ENCODE measurements at regions not wholly inside any gene's neighbourhood (a gene's known extent, or its start where the extent isn't known, plus 50 kb on each side); places are given as distances from the start of the nearest gene placed in this dataset.
"Not testable (repeated sequence)": the region's sequence is repeated elsewhere in the genome, so short reads cannot be mapped to it uniquely, and the experiment has no call there.

DNA sequence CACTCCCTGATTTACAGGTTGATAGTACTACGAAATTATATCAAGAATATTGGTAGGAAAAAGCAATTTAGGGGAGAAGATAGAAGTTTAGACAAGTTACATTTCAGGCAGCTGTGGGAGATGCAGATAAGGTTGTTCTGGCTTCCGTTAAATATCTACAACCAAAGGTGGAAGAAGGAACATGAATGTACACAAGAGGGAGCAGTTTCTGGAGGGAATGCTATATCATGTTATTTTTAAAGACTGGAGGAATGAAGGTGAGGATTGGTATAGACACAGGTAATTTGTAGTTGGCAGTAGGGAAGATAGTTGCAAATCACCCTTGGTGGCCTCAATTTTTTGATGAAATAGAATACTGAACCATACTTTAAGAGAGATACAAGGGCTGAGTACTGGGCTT is 187.3 kb upstream of the NMUR2 start:
- no peak overlapping the region for H3K27ac Mint-ChIP-seq
- no peaks in the 10 kb centered on the region for H3K27me3 Mint-ChIP-seq (ENCODE audit: low read depth, poor library complexity)
- DNase-seq = no peak
- H3K4me3 Mint-ChIP-seq = no peak overlapping the region
- H3K9me3 Mint-ChIP-seq = peaks cover 34% of the 10 kb centered on the region
- TF ChIP-seq, protein P1, sequence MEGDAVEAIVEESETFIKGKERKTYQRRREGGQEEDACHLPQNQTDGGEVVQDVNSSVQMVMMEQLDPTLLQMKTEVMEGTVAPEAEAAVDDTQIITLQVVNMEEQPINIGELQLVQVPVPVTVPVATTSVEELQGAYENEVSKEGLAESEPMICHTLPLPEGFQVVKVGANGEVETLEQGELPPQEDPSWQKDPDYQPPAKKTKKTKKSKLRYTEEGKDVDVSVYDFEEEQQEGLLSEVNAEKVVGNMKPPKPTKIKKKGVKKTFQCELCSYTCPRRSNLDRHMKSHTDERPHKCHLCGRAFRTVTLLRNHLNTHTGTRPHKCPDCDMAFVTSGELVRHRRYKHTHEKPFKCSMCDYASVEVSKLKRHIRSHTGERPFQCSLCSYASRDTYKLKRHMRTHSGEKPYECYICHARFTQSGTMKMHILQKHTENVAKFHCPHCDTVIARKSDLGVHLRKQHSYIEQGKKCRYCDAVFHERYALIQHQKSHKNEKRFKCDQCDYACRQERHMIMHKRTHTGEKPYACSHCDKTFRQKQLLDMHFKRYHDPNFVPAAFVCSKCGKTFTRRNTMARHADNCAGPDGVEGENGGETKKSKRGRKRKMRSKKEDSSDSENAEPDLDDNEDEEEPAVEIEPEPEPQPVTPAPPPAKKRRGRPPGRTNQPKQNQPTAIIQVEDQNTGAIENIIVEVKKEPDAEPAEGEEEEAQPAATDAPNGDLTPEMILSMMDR (IDR thresholded peaks at IDR 0.05) = no peak
- H3K4me1 Mint-ChIP-seq = no peaks in the 10 kb centered on the region
- no peaks in the 10 kb centered on the region for H3K36me3 Mint-ChIP-seq (ENCODE audit: low read depth)

DNA sequence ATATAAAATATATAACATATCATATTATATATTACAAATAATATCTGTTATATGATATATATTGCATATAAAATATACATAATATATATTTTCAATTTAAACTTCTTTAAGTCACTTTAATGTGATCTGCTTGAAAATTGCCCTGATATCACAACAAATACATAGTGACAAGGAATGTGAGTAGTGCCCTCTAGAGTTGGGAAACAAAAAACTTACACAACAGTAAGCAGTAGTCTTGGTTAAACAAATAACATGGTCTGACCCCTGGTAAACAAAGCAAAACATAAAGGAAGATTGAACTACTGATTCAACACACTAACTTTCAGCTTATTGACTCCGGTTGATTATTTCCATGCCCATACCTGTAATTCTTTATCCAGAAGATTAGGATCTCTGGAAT is 188.3 kb upstream of the NMUR2 start:
- no peak overlapping the region for H3K4me3 Mint-ChIP-seq
- no peaks in the 10 kb centered on the region for H3K27me3 Mint-ChIP-seq (ENCODE audit: low read depth, poor library complexity)
- H3K36me3 Mint-ChIP-seq (ENCODE audit: low read depth) = no peaks in the 10 kb centered on the region
- no peak overlapping the region for H3K27ac Mint-ChIP-seq
- DNase-seq = no peak
- TF ChIP-seq, protein P1 (IDR thresholded peaks at IDR 0.05) = no peak
- H3K9me3 Mint-ChIP-seq = peaks cover 24% of the 10 kb centered on the region
- H3K4me1 Mint-ChIP-seq = no peaks in the 10 kb centered on the region

DNA sequence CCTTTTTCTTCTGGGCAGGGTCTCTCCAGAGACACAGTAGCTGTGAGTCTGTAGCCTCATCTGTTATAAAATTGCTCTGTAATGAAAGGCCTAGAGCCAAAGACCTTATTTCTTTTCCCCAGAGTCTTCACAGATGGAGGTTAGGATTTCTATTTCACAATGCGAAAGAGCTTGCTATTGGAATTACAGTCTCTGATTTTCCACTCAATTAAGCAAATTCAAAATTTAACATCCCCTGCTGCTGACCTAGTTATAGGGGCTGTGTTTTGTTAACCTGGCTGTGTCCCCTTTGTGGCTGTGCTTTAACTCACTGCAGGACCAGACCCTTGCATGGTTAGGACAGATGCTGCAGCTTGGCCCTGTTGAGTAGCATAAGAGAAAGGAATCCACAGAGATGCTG is 190.3 kb upstream of the NMUR2 start:
- DNase-seq = no peak
- H3K4me1 Mint-ChIP-seq = no peaks in the 10 kb centered on the region
- no peaks in the 10 kb centered on the region for H3K27me3 Mint-ChIP-seq (ENCODE audit: low read depth, poor library complexity)
- H3K36me3 Mint-ChIP-seq (ENCODE audit: low read depth) = no peaks in the 10 kb centered on the region
- H3K4me3 Mint-ChIP-seq = no peak overlapping the region
- H3K27ac Mint-ChIP-seq = no peak overlapping the region
- peaks cover 4% of the 10 kb centered on the region for H3K9me3 Mint-ChIP-seq
- TF ChIP-seq, protein P1 (IDR thresholded peaks at IDR 0.05) = no peak

DNA sequence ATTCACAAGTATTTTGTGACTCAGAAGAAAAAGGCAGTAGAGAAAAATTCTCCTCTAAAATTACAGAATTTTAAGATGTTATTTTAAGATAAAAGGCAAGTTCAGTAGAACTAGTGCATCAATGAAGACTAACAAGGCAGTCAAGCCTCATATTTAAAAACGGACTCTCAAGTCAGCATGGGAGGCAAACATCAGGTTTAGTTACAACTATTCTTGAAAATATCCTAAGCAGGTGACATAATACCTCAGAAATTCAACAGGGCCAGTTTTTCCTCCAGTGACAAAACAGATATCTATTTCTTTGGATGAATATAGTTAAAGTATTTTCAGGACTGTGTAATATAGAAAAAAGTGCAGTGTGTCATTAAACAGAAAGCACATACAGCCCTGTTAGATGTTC is 194.0 kb upstream of the NMUR2 start:
- Mint-ChIP-seq H3K9me3 (no peaks in the 10 kb centered on the region), H3K4me3 (no peak overlapping the region), H3K27me3 (ENCODE audit: low read depth, poor library complexity) (no peaks in the 10 kb centered on the region), H3K27ac (no peak overlapping the region), H3K4me1 (no peaks in the 10 kb centered on the region), H3K36me3 (ENCODE audit: low read depth) (no peaks in the 10 kb centered on the region)
- DNase-seq = no peak
- TF ChIP-seq, protein P1 (IDR thresholded peaks at IDR 0.05) = no peak

DNA sequence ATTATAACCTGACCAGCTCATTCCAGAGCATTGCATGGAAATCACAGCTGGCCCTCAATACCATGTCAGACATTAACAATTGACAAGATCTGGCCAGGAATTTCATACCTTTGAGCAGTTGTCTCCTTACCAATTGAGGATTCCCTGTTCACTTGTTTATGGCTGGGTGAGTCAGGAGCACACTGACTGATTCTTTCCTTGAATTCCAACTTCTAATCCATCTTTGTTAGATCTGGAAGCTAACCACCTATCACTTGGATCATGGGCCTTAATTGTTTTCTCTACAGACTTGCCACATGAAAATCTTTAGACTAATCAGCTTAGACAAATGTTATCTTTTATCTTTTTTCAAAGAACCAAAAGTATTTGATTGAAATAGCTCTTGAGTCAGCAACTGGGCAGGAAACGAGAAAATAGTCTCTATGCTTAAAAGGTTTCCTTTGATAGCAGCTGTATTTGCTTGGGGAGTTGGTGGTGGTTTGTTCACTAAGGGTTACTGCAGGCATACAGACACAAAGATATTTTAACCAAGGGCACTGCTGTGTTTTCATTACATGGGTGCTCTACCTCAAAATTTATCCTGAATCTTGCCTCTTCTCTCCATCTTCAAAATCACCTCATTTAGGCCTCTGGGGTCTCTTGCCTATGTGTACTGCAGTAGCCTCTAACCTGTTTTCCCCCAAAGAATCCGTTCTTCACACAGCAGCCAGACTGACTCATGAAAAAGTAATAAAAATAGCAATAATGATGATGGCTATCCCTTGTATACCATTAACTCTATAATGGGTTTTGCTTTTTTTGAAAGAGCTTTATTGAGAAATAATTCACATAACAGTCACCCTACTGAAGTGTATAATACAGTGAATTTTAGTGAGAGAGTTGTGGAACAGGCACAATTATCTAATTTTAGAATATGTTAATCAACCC is 197.0 kb upstream of the NMUR2 start:
- Mint-ChIP-seq H3K4me3 (no peak overlapping the region), H3K36me3 (ENCODE audit: low read depth) (no peaks in the 10 kb centered on the region), H3K27ac (no peak overlapping the region), H3K27me3 (ENCODE audit: low read depth, poor library complexity) (no peaks in the 10 kb centered on the region), H3K4me1 (no peaks in the 10 kb centered on the region), H3K9me3 (peaks cover 9% of the 10 kb centered on the region)
- TF ChIP-seq, protein P1 (IDR thresholded peaks at IDR 0.05) = no peak
- no peak for DNase-seq

DNA sequence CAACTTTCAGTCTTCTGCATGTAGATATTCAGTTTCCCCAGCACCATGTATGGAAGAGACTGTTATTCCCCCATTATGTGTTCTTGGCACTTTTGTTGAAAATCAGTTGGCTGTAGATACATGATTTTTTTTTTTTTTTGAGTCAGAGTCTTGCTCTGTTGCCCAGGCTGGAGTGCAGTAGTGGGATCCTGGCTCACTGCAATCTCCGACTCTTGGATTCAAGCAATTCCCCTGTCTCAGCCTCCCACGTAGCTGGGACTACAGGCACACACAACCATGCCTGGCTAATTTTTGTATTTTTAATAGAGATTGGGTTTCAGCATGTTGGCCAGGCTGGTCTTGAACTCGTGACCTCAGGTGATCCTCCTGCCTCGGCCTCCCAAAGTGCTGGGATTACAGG is 201.0 kb upstream of the NMUR2 start:
- H3K4me1 Mint-ChIP-seq; DNase-seq; H3K4me3 Mint-ChIP-seq; H3K27me3 Mint-ChIP-seq (ENCODE audit: low read depth, poor library complexity); H3K27ac Mint-ChIP-seq; H3K9me3 Mint-ChIP-seq; H3K36me3 Mint-ChIP-seq (ENCODE audit: low read depth): not testable (repeated sequence)

Data from nephron progenitor cell (in vitro differentiated cells).